WTC11 (cell line): ENCODE measurements at regions not wholly inside any gene's neighbourhood (a gene's known extent, or its start where the extent isn't known, plus 50 kb on each side); places are given as distances from the start of the nearest gene placed in this dataset.

Source experiments
- ATAC-seq: fragments of 200-7000 bp; cut with Tn5 transposase; 2 replicates; pipeline ENCODE4 v1.10.0; 2021; ENCODE audit warnings: mild to moderate bottlenecking, moderate library complexity
- CTCF ChIA-PET: fragments of 300-600 bp; sonication (Branson Sonifier 250); formaldehyde crosslinking; loops from one replicate; lab custom pipeline; 2021; ENCODE audit warnings: antibody characterized with exemption; lab: Charles Lee
- POLR2A ChIA-PET: fragments of 350-600 bp; sonication (Branson Sonifier 250); formaldehyde crosslinking; loops from one replicate; lab custom pipeline; 2021; ENCODE audit warnings: antibody characterized with exemption; lab: Charles Lee
- DNase-seq: peaks from one replicate; pipeline ENCODE4 v3.0.0; 2021; ENCODE audit warnings: low spot score
- H3K27ac Mint-ChIP-seq: 2 replicates; pipeline ENCODE4 v1.8.0; 2021; ENCODE audit warnings: mixed read lengths
- H3K27me3 Mint-ChIP-seq: 2 replicates; pipeline ENCODE4 v1.8.0; 2021; ENCODE audit warnings: low read depth, mild to moderate bottlenecking, moderate library complexity, mixed read lengths
- H3K36me3 Mint-ChIP-seq: 2 replicates; pipeline ENCODE4 v1.8.0; 2021; ENCODE audit warnings: mixed read lengths
- H3K4me1 Mint-ChIP-seq: 2 replicates; pipeline ENCODE4 v1.8.0; 2022; ENCODE audit warnings: mixed read lengths
- H3K4me3 Mint-ChIP-seq: 2 replicates; pipeline ENCODE4 v1.8.0; 2021; ENCODE audit warnings: mild to moderate bottlenecking, moderate library complexity, mixed read lengths
- H3K9me3 Mint-ChIP-seq: 2 replicates; pipeline ENCODE4 v1.8.0; 2021; ENCODE audit warnings: mixed read lengths
- CREM ChIP-seq: sonication (generic); formaldehyde crosslinking; IDR thresholded peaks from 2 replicates; pipeline ENCODE4 v1.8.1; 2022; ENCODE audit warnings: mild to moderate bottlenecking, missing genetic modification reagents, moderate library complexity
- NFYB ChIP-seq: sonication (generic); formaldehyde crosslinking; conservative IDR thresholded peaks from 2 replicates; pipeline ENCODE4 v1.8.0; 2022; ENCODE audit warnings: low read depth, missing genetic modification reagents
- NR2C2 ChIP-seq: sonication (generic); formaldehyde crosslinking; IDR thresholded peaks from 2 replicates; pipeline ENCODE4 v1.8.0; 2022; ENCODE audit warnings: mild to moderate bottlenecking, missing genetic modification reagents
- NR3C1 ChIP-seq: sonication (generic); formaldehyde crosslinking; conservative IDR thresholded peaks from 2 replicates; pipeline ENCODE4 v1.8.1; 2023; ENCODE audit warnings: low read depth, mild to moderate bottlenecking, missing genetic modification reagents
- OVOL2 ChIP-seq: fragments of 250-450 bp; sonication (Bioruptor Pico); IDR thresholded peaks from 2 replicates; pipeline ENCODE4 v1.9.0; 2021; ENCODE audit warnings: mild to moderate bottlenecking, borderline replicate concordance
- PRRX2 ChIP-seq: fragments of 250-450 bp; sonication (Bioruptor Pico); IDR thresholded peaks from 2 replicates; pipeline ENCODE4 v1.8.0; 2021; ENCODE audit warnings: mild to moderate bottlenecking
- ZNF138 ChIP-seq: sonication (generic); formaldehyde crosslinking; conservative IDR thresholded peaks from 2 replicates; pipeline ENCODE4 v1.8.1; 2022; ENCODE audit warnings: mild to moderate bottlenecking, moderate library complexity, missing genetic modification reagents
- ZNF416 ChIP-seq: fragments of 250-450 bp; sonication (Bioruptor Pico); IDR thresholded peaks from 2 replicates; pipeline ENCODE4 v1.9.0; 2021; ENCODE audit warnings: mild to moderate bottlenecking, inconsistent platforms
- TF ChIP-seq, protein P1 (sequence below): sonication (generic); formaldehyde crosslinking; IDR thresholded peaks from 2 replicates; pipeline ENCODE4 v1.8.0; 2022; ENCODE audit warnings: mild to moderate bottlenecking, missing genetic modification reagents
- TF ChIP-seq, protein P2 (sequence below): sonication (generic); formaldehyde crosslinking; IDR thresholded peaks from 2 replicates; pipeline ENCODE4 v1.8.1; 2023; ENCODE audit warnings: mild to moderate bottlenecking, missing genetic modification reagents, moderate library complexity
- TF ChIP-seq, protein P3 (sequence below): sonication (generic); formaldehyde crosslinking; IDR thresholded peaks from 2 replicates; pipeline ENCODE4 v1.8.0; 2023; ENCODE audit warnings: missing genetic modification reagents, mild to moderate bottlenecking, borderline replicate concordance
- TF ChIP-seq, protein P4 (sequence below): sonication (generic); formaldehyde crosslinking; IDR thresholded peaks from 2 replicates; pipeline ENCODE4 v1.8.0; 2023; ENCODE audit warnings: mild to moderate bottlenecking, missing genetic modification reagents
- TF ChIP-seq, protein P5 (sequence below): sonication (generic); formaldehyde crosslinking; conservative IDR thresholded peaks from 2 replicates; pipeline ENCODE4 v1.8.1; 2022; ENCODE audit warnings: mild to moderate bottlenecking, missing genetic modification reagents
- TF ChIP-seq, protein P6 (sequence below): fragments of 250-450 bp; sonication (Bioruptor Pico); IDR thresholded peaks from 2 replicates; pipeline ENCODE4 v1.9.0; 2021; ENCODE audit warnings: moderate library complexity, mild to moderate bottlenecking, inconsistent platforms, borderline replicate concordance

DNA sequence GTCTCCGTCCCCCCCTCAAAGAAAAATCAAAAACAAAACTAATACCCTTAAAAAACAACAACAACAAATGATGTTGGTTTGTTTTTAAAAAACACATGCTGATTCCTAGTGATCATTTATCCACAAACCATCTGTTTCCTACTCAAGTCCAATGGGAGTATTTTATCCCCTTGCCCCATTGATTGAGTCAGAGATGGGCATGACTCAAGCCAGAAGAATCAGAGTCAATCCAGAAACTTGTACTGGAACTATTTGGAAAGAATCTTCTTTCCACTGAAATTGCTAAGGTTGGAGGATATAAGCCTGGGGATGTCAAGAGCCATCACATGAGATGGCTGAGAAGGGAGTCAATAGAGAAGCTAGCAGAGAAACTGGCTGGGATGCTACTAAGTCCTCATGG is 176.4 kb downstream of the MIS18A start (continued):
- TF ChIP-seq, protein P1, sequence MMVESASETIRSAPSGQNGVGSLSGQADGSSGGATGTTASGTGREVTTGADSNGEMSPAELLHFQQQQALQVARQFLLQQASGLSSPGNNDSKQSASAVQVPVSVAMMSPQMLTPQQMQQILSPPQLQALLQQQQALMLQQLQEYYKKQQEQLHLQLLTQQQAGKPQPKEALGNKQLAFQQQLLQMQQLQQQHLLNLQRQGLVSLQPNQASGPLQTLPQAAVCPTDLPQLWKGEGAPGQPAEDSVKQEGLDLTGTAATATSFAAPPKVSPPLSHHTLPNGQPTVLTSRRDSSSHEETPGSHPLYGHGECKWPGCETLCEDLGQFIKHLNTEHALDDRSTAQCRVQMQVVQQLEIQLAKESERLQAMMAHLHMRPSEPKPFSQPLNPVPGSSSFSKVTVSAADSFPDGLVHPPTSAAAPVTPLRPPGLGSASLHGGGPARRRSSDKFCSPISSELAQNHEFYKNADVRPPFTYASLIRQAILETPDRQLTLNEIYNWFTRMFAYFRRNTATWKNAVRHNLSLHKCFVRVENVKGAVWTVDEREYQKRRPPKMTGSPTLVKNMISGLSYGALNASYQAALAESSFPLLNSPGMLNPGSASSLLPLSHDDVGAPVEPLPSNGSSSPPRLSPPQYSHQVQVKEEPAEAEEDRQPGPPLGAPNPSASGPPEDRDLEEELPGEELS (CRISPR knock-in tag): no peak
- TF ChIP-seq, protein P2, sequence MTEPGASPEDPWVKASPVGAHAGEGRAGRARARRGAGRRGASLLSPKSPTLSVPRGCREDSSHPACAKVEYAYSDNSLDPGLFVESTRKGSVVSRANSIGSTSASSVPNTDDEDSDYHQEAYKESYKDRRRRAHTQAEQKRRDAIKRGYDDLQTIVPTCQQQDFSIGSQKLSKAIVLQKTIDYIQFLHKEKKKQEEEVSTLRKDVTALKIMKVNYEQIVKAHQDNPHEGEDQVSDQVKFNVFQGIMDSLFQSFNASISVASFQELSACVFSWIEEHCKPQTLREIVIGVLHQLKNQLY (CRISPR knock-in tag): no peak
- no peak for TF ChIP-seq NFYB (CRISPR knock-in tag)
- TF ChIP-seq CREM (CRISPR knock-in tag): no peak

DNA sequence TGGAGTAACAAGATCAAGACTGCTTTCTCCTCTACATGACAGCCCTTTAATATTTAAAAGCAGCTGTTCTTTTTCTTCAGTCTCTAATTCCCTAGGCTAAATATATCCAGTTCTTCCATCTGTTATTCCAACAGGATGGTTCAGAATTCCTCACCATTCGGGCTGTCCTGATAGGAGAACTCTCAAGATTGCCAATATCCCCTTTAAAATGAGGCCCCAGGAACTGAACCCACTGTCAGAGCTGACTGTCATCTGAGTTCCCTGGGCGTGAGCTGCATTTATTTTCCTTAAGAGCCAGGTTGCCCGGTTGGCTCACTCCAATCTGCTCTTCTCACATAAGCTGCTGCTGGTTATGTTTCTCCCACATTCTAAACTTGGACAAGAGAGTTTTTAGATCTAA is 177.6 kb downstream of the MIS18A start:
- no peak overlapping the region for H3K4me3 Mint-ChIP-seq
- peaks cover 3% of the 10 kb centered on the region for H3K27me3 Mint-ChIP-seq
- DNase-seq (no peak), ATAC-seq (no peak)
- TF ChIP-seq OVOL2: no peak
- TF ChIP-seq, protein P3, sequence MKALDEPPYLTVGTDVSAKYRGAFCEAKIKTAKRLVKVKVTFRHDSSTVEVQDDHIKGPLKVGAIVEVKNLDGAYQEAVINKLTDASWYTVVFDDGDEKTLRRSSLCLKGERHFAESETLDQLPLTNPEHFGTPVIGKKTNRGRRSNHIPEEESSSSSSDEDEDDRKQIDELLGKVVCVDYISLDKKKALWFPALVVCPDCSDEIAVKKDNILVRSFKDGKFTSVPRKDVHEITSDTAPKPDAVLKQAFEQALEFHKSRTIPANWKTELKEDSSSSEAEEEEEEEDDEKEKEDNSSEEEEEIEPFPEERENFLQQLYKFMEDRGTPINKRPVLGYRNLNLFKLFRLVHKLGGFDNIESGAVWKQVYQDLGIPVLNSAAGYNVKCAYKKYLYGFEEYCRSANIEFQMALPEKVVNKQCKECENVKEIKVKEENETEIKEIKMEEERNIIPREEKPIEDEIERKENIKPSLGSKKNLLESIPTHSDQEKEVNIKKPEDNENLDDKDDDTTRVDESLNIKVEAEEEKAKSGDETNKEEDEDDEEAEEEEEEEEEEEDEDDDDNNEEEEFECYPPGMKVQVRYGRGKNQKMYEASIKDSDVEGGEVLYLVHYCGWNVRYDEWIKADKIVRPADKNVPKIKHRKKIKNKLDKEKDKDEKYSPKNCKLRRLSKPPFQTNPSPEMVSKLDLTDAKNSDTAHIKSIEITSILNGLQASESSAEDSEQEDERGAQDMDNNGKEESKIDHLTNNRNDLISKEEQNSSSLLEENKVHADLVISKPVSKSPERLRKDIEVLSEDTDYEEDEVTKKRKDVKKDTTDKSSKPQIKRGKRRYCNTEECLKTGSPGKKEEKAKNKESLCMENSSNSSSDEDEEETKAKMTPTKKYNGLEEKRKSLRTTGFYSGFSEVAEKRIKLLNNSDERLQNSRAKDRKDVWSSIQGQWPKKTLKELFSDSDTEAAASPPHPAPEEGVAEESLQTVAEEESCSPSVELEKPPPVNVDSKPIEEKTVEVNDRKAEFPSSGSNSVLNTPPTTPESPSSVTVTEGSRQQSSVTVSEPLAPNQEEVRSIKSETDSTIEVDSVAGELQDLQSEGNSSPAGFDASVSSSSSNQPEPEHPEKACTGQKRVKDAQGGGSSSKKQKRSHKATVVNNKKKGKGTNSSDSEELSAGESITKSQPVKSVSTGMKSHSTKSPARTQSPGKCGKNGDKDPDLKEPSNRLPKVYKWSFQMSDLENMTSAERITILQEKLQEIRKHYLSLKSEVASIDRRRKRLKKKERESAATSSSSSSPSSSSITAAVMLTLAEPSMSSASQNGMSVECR: no peak
- no peak for TF ChIP-seq NR2C2 (CRISPR knock-in tag)
- TF ChIP-seq, protein P4, sequence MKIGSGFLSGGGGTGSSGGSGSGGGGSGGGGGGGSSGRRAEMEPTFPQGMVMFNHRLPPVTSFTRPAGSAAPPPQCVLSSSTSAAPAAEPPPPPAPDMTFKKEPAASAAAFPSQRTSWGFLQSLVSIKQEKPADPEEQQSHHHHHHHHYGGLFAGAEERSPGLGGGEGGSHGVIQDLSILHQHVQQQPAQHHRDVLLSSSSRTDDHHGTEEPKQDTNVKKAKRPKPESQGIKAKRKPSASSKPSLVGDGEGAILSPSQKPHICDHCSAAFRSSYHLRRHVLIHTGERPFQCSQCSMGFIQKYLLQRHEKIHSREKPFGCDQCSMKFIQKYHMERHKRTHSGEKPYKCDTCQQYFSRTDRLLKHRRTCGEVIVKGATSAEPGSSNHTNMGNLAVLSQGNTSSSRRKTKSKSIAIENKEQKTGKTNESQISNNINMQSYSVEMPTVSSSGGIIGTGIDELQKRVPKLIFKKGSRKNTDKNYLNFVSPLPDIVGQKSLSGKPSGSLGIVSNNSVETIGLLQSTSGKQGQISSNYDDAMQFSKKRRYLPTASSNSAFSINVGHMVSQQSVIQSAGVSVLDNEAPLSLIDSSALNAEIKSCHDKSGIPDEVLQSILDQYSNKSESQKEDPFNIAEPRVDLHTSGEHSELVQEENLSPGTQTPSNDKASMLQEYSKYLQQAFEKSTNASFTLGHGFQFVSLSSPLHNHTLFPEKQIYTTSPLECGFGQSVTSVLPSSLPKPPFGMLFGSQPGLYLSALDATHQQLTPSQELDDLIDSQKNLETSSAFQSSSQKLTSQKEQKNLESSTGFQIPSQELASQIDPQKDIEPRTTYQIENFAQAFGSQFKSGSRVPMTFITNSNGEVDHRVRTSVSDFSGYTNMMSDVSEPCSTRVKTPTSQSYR (CRISPR knock-in tag): no peak
- TF ChIP-seq NR3C1 (CRISPR knock-in tag): no peak
- TF ChIP-seq ZNF416 (CRISPR knock-in tag): no peak
- TF ChIP-seq PRRX2 (CRISPR knock-in tag): no peak
- no peak for TF ChIP-seq ZNF138 (CRISPR knock-in tag)
- TF ChIP-seq, protein P5, sequence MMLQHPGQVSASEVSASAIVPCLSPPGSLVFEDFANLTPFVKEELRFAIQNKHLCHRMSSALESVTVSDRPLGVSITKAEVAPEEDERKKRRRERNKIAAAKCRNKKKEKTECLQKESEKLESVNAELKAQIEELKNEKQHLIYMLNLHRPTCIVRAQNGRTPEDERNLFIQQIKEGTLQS: no peak
- TF ChIP-seq, protein P2 (CRISPR knock-in tag): no peak
- TF ChIP-seq, protein P6, sequence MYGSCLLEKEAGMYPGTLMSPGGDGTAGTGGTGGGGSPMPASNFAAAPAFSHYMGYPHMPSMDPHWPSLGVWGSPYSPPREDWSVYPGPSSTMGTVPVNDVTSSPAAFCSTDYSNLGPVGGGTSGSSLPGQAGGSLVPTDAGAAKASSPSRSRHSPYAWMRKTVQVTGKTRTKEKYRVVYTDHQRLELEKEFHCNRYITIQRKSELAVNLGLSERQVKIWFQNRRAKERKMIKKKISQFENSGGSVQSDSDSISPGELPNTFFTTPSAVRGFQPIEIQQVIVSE (CRISPR knock-in tag): no peak
- ChIA-PET CTCF (interaction anchor here (1.5 kb wide), 1 partner anchor 35 kb away, joined by 4 read pairs; no protein-coding TSS in a partner anchor), POLR2A (no interaction called here)
- H3K27ac Mint-ChIP-seq: no peak overlapping the region
- H3K36me3 Mint-ChIP-seq: no peaks in the 10 kb centered on the region
- peaks cover 22% of the 10 kb centered on the region for H3K9me3 Mint-ChIP-seq
- H3K4me1 Mint-ChIP-seq: peaks cover 18% of the 10 kb centered on the region
